Fibroblast of peridontal ligament (primary cell): ENCODE measurements at regions not wholly inside any gene's neighbourhood (a gene's known extent, or its start where the extent isn't known, plus 50 kb on each side); places are given as distances from the start of the nearest gene placed in this dataset.
"Not testable (repeated sequence)": the region's sequence is repeated elsewhere in the genome, so short reads cannot be mapped to it uniquely, and the experiment has no call there.

Experiments used
- DNase-seq: peaks from one replicate; pipeline ENCODE4 v3.0.0-alpha.2; 2010; ENCODE audit errors: extremely low read depth

- DNase-seq, result no peak
These were observed 1040.5 kb upstream of the GYPC start for GRCh38 chr2:125615438-125615837.

DNA sequence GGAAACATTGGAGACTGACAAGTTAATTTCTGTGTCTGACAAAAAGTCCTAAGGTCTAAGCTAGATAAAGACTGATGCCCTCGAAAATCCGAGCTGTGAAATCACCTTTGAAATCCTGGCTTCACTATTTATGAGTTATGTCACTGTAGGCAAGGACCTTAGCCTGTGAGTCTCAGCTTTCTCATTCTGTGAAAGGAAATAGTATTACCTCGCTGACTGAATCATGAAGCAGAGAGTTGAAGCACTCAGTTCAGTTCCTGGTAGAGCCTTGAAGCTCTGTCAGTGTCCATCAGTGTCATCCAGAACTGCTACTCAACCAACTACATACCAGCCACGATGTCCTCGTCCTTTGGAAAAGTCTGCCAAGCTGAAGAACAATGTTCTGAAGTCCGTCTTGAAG lies 1025.6 kb upstream of the GYPC start:
- DNase-seq, result no peak

GRCh38 chr2:125634662-125635061 lies 1021.3 kb upstream of the GYPC start:
- DNase-seq, result no peak

DNA sequence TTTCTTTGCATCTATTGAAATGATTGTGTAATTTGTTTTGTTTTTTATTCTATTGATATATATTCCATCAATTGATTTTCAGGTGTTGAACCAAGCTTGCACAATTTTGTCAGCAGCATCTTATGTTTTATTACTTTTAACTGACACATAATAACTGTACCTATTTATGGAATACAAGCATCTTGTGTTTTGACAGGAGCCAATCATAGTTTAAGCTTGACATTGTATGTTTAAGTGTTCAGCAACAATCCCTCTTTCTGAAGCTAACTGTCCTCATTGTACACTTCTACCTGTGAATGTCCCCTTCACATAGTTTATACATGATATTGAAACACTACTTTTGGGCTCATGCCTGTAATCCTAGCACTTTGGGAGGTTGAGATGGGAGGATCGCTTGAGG lies 1017.6 kb upstream of the GYPC start:
- no peak for DNase-seq

DNA sequence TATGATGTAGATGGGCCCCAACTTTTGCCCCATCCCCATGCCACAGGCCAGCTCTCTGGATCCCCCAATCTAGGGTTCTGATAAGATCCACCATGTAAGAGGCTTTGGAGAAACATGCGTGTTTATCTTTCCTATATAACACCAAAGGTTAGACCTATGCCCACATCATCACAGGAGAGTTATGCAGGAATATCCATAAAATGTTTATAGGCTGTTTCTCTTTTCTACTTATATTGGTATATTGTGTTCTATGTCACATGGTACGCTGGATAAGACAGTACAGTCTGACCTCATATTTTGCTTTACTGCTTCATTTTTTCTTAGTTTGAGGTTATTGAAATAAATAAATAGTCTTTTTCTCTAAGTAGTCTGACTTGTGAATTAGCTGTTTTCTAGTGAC lies 1013.9 kb upstream of the GYPC start:
- no peak for DNase-seq

DNA sequence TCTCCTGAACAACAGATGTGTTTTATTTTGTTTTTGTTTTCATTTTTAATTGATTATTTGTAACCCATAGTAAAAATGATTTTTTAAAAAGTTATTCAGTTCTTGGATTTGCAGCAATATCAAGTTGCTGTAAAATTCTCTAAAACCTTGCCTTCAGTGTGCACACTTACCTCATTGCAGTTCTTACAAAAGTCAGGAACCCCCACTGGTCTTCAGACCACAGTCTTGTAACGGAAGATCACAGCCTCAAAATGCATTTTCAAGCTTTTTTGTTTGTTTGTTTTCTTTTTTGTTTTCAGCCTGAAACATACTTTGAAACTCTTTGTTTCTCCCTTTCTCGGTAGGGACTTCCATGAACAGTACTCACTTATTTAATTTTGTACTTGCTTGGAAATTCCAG lies 1012.8 kb upstream of the GYPC start:
- no peak for DNase-seq

GRCh38 chr2:125643585-125643984 lies 1012.4 kb upstream of the GYPC start:
- no peak for DNase-seq

- no peak for DNase-seq
These were observed 1011.7 kb upstream of the GYPC start for GRCh38 chr2:125644257-125644656.

GRCh38 chr2:125652280-125652679 lies 1003.7 kb upstream of the GYPC start:
- no peak for DNase-seq

- DNase-seq, result no peak
These were observed 1001.7 kb upstream of the GYPC start for GRCh38 chr2:125654226-125654625.

DNA sequence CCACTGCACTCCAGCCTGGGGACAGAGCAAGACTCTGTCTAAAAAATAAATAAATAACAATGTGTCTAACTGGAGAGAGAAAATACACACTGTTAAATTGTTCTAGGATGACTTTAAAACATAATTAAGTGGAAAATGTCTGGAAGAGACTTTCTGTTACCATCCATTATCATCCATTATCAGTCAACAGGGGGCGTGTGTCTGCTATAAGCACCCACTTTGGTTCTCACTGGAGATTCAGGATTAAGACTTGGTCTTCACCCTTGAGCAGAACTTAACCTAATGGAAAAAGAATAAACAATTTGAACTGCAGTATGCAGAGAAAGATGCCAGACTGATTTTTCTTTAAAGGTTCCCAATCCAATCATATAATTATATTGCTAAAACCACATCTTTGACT lies 999.8 kb upstream of the GYPC start:
- DNase-seq, result no peak

GRCh38 chr2:125658583-125658982 lies 997.4 kb upstream of the GYPC start:
- no peak for DNase-seq

- DNase-seq, result not testable (repeated sequence)
These were observed 995.6 kb upstream of the GYPC start for GRCh38 chr2:125660369-125660768.

GRCh38 chr2:125667630-125668029 lies 988.3 kb upstream of the GYPC start:
- no peak for DNase-seq

- no peak for DNase-seq
These were observed 976.1 kb upstream of the GYPC start for GRCh38 chr2:125679903-125680302.

- DNase-seq, result no peak
These were observed 975.1 kb upstream of the GYPC start for GRCh38 chr2:125680809-125681208.

GRCh38 chr2:125681576-125681975 lies 974.4 kb upstream of the GYPC start:
- no peak for DNase-seq

- DNase-seq, result no peak
These were observed 973.8 kb upstream of the GYPC start for GRCh38 chr2:125681976-125682805.

GRCh38 chr2:125684256-125684655 lies 971.7 kb upstream of the GYPC start:
- no peak for DNase-seq

GRCh38 chr2:125684932-125685331 lies 971.0 kb upstream of the GYPC start:
- no peak for DNase-seq

DNA sequence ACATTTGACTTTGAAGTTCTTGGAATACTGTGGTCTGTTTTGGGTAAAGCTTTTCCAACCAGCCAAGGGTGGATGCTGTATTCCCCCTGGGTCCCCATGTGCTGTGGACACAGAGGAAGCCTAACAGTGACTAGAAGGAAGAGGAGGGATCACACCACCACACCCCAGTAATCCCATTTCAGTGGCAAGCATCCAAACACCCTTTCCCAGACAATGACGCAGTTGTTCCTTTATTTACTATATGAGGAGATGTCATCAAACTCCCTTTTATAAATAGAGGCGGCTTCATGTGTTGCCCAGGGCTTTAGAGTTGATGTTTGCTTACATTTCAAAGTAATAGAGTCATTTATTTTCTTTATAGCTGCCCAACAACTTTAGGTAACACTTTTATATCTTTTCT lies 959.4 kb upstream of the GYPC start:
- no peak for DNase-seq

DNA sequence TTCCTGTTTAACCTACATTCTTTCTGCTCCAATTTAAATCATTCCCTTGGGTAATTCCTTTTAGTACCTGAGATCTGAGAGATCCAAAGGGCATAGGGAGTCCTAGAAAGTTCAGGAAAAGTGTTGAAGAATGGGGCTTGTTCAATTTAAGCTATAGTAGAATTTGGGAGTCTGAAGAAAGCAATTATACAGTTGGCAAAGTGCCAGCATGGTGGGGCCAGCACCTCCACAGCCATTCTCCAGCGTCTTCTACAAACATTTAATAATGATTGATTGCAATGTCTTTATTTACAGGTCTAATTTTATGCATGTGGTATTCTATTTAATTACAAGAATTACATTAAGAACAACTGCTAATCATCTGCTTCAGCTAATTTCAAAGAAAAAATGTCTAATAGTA lies 957.7 kb upstream of the GYPC start:
- no peak for DNase-seq

DNA sequence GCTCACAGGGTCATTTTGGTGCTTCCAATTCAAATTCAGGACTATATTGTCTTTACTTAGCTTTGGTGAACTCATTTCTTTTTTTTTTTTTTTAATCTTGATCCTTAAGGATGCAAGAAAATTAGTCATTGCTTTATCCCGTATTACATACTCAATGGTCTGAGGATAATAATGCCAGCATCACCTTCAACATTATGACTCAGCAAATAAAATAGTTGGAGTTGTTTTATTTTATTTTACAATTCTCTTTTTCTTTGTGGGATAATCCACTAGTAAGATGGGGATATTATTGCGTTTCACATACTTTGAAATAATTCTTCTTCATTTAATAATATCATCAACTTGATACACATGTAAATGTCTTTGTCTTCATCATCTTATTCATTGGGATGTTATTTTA lies 954.9 kb upstream of the GYPC start:
- DNase-seq, result no peak

- DNase-seq, result no peak
These were observed 948.3 kb upstream of the GYPC start for GRCh38 chr2:125707611-125708010.
